RPMI8226 (cell line): ENCODE measurements at regions not wholly inside any gene's neighbourhood (a gene's known extent, or its start where the extent isn't known, plus 50 kb on each side); places are given as distances from the start of the nearest gene placed in this dataset.

Experiments used
- DNase-seq: peaks from one replicate; pipeline ENCODE4 v3.0.0-alpha.2; 2015

GRCh38 chr11:26777372-26777808, 55.5 kb upstream of the SLC5A12 start:
- DNase-seq = peak; percentile 3

DNA sequence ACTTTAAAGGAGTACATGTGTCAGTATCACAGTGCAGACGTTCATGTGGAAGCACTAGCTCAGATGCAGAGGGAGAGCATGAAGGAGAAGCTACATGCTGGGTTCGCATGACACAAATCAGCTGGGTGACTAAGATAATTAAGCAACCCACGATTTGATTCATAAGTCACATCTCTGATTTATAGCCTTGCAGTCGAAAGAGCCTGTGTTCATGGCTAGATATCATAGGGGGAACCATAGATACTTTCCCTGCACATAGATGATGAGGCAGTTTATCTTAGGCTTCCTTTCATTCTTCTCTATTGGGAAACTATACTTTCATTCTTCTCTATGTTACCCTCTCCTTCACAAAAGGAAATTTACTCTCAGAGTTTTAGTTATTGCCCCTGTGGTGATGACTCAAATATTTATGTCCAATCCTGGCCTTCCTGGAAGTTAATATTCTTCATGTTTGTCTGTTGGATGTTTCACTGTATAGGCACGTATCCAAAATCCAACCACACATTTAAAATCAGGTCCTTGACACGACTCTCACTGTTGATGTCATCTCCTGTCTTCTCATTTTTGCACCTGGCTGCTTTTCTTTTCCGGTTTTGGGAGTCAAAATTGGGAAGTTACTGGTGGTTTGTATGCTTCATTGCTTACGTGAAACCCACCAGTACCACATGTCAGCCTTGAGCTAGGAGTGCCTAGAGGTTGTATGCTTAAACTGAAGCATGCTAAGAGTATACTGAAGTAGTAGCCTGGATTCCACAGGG, 56.3 kb upstream of the SLC5A12 start:
- no peak for DNase-seq

DNA sequence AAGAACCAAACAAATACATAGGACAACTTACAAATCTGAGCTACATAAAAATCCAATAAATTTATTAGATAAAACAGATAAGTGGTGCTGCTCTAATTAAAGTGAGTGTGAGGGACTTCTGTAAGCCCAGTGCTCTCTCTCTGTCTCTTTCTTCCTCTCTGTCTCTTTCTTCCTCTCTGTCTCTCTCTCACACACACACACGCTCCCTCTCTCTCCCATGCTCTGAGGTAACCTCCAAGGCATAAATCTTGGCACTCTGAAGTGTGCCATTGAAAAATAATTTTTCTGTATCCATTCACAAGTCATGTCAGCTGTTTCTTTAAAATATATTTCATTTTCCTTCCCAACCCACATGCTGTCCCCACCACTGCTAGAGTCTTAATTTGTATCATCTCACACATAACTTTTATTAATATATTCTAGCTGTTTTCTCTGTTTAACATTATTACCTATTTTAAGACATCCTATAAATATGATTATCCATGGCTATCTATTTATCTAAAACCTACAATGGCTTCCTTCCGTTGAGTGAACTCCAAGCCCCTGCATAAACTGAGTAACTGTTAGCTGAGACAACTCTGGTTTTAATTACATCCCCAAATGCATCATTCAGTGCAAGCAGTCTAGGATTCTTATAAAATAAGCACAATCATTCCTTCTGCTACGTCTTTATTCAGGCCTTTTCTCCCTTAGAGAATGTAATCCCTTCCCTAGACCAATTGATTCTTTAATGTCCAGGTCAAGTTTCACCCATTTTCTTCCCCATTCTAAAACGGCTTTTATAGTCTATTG, 57.4 kb upstream of the SLC5A12 start:
- DNase-seq = no peak

- DNase-seq = no peak
Measured at GRCh38 chr11:26780376-26781085, 58.7 kb upstream of the SLC5A12 start.

DNA sequence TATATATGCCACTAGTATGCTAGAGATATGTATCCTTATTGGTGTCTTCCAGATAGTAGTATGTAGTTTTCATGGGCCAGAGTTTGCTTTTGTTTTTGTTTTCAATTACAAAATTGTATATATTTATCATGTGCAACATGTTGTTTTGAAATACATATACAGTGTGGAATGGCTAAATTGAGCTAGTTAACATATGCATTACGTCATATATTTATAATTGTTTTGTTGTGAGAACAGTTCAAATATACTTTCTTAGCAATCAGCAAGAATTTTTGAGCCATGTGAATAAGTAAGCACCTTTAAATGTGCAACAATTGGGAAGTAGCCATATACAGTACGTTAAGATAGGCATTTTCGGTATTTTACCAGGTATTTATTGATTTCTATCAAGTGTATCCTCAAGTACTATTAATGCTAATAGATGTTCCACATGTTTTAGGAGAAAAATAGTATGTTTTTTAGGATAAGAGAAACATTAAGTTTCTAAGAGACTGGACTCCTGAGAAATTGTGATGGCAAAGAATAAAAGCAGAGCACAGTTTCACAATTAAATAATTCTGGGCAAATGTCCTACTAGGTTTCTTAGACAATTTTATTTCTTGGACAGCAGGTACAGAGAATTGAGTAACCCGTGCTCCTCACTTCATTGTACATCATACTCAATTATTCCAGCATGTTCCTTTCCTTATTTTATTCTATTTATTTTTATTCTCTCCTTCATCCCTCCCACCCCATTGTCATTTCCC, 60.5 kb upstream of the SLC5A12 start:
- no peak for DNase-seq

GRCh38 chr11:26783997-26784396, 62.1 kb upstream of the SLC5A12 start:
- DNase-seq = no peak

DNA sequence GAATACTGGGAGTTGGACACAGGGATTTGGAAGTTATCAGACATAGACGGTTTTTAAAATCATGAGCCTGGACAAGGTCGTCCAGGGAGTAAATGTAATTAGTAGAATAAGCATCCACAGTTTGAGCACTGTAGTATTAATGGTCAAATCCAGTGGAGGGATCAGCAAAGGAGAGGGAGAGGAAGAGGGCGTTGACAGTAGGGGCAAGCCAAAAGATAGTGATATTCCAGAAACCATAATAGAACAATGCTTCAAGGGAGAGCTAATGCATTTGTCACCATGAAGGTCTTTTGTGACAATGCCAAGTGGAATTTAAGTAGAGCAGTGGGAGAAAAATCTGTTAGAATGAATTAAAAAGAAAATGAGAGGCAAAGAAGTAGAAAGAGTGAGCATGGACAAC, 68.9 kb upstream of the SLC5A12 start:
- no peak for DNase-seq

DNA sequence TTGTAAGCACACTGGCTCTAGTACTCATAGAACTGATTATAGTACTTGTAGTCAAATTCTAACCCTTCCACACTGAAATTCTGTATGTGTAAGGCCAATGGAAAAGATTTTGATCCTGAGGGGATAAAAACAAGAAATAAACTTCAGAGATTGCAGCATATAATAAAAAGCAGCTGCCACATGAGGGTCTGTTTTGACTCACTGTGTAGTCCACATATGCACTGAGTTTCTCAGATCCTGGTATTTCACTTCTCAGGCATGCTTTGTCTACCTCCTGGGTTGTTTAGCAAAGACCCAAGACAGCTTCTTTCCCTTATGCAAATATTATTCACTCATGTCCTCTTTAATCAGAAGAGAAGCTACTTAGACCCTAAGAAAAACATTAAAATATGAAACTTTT, 71.1 kb upstream of the SLC5A12 start:
- DNase-seq = no peak

GRCh38 chr11:26793487-26793886, 71.6 kb upstream of the SLC5A12 start:
- DNase-seq = no peak

GRCh38 chr11:26801601-26802000, 79.7 kb upstream of the SLC5A12 start:
- no peak for DNase-seq

GRCh38 chr11:26805001-26805400, 83.1 kb upstream of the SLC5A12 start:
- DNase-seq = no peak

DNA sequence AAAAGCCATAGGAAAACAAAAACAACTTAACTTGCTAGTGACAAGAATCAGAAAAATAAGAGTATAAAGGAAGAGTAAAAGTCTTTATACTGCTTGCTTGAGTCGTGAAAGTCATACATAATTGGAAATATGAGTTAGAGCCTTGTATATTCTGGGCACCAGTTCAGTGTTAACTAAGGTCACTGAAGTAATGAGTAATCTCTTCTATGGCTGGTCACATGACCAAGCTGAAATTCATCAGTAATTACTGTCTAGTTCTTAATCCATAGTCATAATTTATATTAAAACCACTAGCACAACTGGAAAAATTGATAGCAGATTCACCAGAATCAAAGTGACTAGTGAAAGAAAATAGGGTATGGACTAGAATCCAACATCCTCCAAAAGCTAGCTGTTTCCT, 84.4 kb upstream of the SLC5A12 start:
- no peak for DNase-seq

GRCh38 chr11:26820739-26821138, 98.9 kb upstream of the SLC5A12 start:
- no peak for DNase-seq

- no peak for DNase-seq
Measured at GRCh38 chr11:26823963-26824362, 102.1 kb upstream of the SLC5A12 start.

DNA sequence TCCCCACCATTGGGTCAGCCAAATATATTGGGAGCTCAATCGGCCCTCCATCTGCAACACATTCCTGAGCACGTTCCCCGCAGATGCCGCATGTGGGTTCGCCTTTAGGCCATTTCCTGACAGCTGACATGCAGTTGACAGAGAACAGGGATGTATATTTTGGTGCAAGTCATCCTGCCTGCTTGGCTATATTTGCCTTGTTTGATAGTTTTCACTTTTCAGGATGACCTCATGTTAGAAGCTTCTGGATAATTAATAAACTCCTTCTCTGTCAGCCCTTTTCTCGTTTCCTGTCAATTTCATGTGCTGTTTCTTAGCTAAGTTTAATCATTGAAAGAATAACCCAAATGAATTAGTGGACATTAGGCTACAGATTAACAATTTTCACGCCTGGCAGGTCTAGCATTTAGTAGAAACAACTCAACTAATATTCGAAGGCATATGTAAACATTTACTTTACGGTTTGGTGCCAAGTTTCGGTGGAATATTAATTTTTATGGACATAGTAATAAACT, 105.8 kb upstream of the SLC5A12 start:
- no peak for DNase-seq

DNA sequence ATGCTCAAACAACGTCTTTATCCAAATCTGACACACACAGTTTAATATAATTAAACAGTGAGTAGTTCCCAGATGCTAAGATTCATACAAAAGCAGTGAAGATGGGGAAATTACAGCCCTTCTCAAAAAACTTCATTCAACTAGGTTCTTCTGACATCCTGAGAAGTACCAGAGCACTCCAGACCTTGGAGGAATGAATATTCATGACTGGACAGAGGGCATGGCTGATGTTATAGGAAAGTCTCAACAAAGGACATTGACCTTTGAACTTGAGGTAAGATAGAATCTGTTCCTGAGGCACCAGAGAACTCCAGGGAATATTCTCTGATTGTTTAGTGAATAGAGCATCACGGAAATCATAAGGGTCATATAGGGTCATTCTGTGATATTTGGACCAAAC, 106.4 kb upstream of the SLC5A12 start:
- no peak for DNase-seq

- DNase-seq = no peak
Measured at GRCh38 chr11:26830218-26830617, 108.4 kb upstream of the SLC5A12 start.

- no peak for DNase-seq
Measured at GRCh38 chr11:26830757-26831156, 108.9 kb upstream of the SLC5A12 start.

- DNase-seq = no peak
Measured at GRCh38 chr11:26834601-26835000, 112.7 kb upstream of the SLC5A12 start.

- DNase-seq = no peak
Measured at GRCh38 chr11:26835611-26836010, 113.8 kb upstream of the SLC5A12 start.

DNA sequence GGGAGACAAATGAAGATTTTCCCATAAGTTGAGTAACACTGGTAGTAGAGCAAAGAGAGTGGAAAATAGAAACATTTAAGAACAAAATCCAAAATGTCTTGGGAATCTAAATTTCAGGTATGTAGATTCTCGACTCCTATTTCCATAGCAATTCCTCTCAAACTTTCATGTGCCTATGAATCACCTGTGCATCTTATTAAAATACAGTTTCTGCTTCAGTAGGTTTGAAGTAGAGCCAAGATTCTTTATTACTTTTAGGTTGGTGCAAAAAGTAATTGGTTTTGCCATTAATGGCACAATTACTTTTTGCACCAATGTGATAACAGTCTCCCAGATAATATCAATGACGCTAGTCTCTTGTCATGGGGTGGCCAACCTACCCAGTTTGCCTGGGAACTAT, 115.3 kb upstream of the SLC5A12 start:
- no peak for DNase-seq

DNA sequence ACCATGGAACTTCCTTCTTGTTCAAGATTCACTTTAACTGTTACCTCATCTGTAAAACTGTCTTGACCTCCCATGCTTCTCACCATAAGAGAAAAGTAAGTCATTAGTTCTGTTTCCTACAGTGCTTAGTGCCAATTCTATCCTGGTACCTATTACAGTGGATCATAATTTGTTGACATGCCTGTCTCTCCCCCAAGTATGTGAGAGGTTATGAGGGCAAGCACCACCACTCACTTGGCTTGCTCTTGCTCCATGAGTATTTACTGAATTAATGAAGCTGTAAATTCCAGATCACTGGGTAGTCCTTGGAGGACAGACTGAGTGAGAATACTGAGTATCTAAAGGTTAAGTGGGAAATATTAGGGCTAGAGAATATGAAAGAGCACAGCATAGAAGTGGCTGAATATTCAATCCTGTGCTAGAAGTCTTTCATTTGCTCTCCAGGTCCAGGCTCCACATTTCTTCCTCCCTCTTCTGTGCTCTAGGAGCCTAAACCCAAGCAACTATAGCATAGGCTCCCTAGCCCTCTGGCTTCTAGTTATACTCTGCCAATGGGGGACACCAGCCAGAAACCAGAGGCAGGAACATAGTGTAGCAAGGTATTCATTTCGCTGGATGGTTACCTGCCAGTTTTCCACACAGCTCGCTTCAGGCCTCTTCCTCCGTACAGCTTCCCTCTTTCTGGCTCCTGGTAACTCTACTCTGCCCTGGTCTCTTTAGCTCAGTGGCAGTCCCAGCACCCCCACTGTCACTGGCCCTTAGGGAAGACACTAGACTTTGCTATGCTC, 118.2 kb upstream of the SLC5A12 start:
- no peak for DNase-seq
